ENCODE measurements at regions not wholly inside any gene's neighbourhood (a gene's known extent, or its start where the extent isn't known, plus 50 kb on each side); places are given as distances from the start of the nearest gene placed in this dataset.

- Mint-ChIP-seq H3K36me3 (ENCODE audit: low read depth) (no peaks in the 10 kb centered on the region), H3K4me3 (no peak overlapping the region), H3K27ac (no peak overlapping the region), H3K27me3 (ENCODE audit: low read depth) (no peaks in the 10 kb centered on the region), H3K9me3 (no peaks in the 10 kb centered on the region), H3K4me1 (no peaks in the 10 kb centered on the region)
- TF ChIP-seq CTCF (IDR thresholded peaks at IDR 0.05; ENCODE audit: unreplicated experiment in 3 of 3): peak in 1 of 3 experiments; percentile 10
Measured at GRCh38 chr13:73228546-73228945, 169.7 kb downstream of the KLF5 start.

GRCh38 chr13:73225990-73226389, 167.2 kb downstream of the KLF5 start:
- H3K4me3 Mint-ChIP-seq: no peak overlapping the region
- no peaks in the 10 kb centered on the region for H3K36me3 Mint-ChIP-seq (ENCODE audit: low read depth)
- no peaks in the 10 kb centered on the region for H3K9me3 Mint-ChIP-seq
- TF ChIP-seq CTCF (IDR thresholded peaks at IDR 0.05; ENCODE audit: unreplicated experiment in 3 of 3): no peak
- H3K27me3 Mint-ChIP-seq (ENCODE audit: low read depth): peaks cover 5% of the 10 kb centered on the region
- no peak overlapping the region for H3K27ac Mint-ChIP-seq
- H3K4me1 Mint-ChIP-seq: no peaks in the 10 kb centered on the region

- Mint-ChIP-seq H3K27me3 (ENCODE audit: low read depth) (peaks cover 5% of the 10 kb centered on the region), H3K4me1 (no peaks in the 10 kb centered on the region), H3K9me3 (no peaks in the 10 kb centered on the region), H3K27ac (no peak overlapping the region), H3K36me3 (ENCODE audit: low read depth) (no peaks in the 10 kb centered on the region), H3K4me3 (no peak overlapping the region)
- no peak for TF ChIP-seq CTCF (IDR thresholded peaks at IDR 0.05; ENCODE audit: unreplicated experiment in 3 of 3)
Measured at GRCh38 chr13:73224703-73225102, 165.9 kb downstream of the KLF5 start.

- Mint-ChIP-seq H3K27me3 (ENCODE audit: low read depth) (peaks cover 5% of the 10 kb centered on the region), H3K9me3 (no peaks in the 10 kb centered on the region), H3K4me1 (no peaks in the 10 kb centered on the region), H3K4me3 (no peak overlapping the region), H3K27ac (no peak overlapping the region), H3K36me3 (ENCODE audit: low read depth) (no peaks in the 10 kb centered on the region)
- TF ChIP-seq CTCF (IDR thresholded peaks at IDR 0.05; ENCODE audit: unreplicated experiment in 3 of 3): no peak
Measured at GRCh38 chr13:73223372-73223781, 164.6 kb downstream of the KLF5 start.

GRCh38 chr13:73222627-73223305, 164.0 kb downstream of the KLF5 start:
- Mint-ChIP-seq H3K27ac (peak overlapping the region in 1 of 3 experiments; percentile 54), H3K4me3 (no peak overlapping the region), H3K9me3 (no peaks in the 10 kb centered on the region), H3K27me3 (ENCODE audit: low read depth) (peaks cover 5% of the 10 kb centered on the region), H3K36me3 (ENCODE audit: low read depth) (no peaks in the 10 kb centered on the region), H3K4me1 (no peaks in the 10 kb centered on the region)
- TF ChIP-seq CTCF (IDR thresholded peaks at IDR 0.05; ENCODE audit: unreplicated experiment in 3 of 3): no peak

Data from nephron (organoid).